ENCODE measurements at regions not wholly inside any gene's neighbourhood (a gene's known extent, or its start where the extent isn't known, plus 50 kb on each side); places are given as distances from the start of the nearest gene placed in this dataset.

- no peak for DNase-seq
These were observed 63.0 kb downstream of the INSIG1 start for GRCh38 chr7:155360495-155361345.

GRCh38 chr7:155361346-155361680 lies 63.6 kb downstream of the INSIG1 start:
- DNase-seq: no peak

GRCh38 chr7:155361947-155362346 lies 64.3 kb downstream of the INSIG1 start:
- DNase-seq: no peak

GRCh38 chr7:155362380-155363145 lies 64.9 kb downstream of the INSIG1 start:
- DNase-seq: no peak

- no peak for DNase-seq
These were observed 65.5 kb downstream of the INSIG1 start for GRCh38 chr7:155363146-155363539.

GRCh38 chr7:155363852-155364600 lies 66.3 kb downstream of the INSIG1 start:
- no peak for DNase-seq

GRCh38 chr7:155365146-155365874 lies 67.6 kb downstream of the INSIG1 start:
- DNase-seq: no peak

GRCh38 chr7:155368894-155369600 lies 71.4 kb downstream of the INSIG1 start:
- DNase-seq: no peak

GRCh38 chr7:155369766-155370165 lies 72.1 kb downstream of the INSIG1 start:
- DNase-seq: no peak

GRCh38 chr7:155371331-155371883 lies 73.7 kb downstream of the INSIG1 start:
- no peak for DNase-seq

- no peak for DNase-seq
These were observed 74.5 kb downstream of the INSIG1 start for GRCh38 chr7:155371884-155372781.

GRCh38 chr7:155372782-155373358 lies 75.2 kb downstream of the INSIG1 start:
- no peak for DNase-seq

- DNase-seq: no peak
These were observed 75.9 kb downstream of the INSIG1 start for GRCh38 chr7:155373359-155374273.

- no peak for DNase-seq
These were observed 76.9 kb downstream of the INSIG1 start for GRCh38 chr7:155374276-155375252.

- DNase-seq: no peak
These were observed 77.9 kb downstream of the INSIG1 start for GRCh38 chr7:155375337-155376277.

- DNase-seq: no peak
These were observed 79.6 kb downstream of the INSIG1 start for GRCh38 chr7:155377071-155377837.

Measured in activated effector memory CD4-positive, alpha-beta T cell treated with anti-CD3 and anti-CD28 coated beads, Interleukin-2, amount 50 U/mL, for 16 hours (primary cell).